Astrocyte of the cerebellum (primary cell): ENCODE measurements at regions not wholly inside any gene's neighbourhood (a gene's known extent, or its start where the extent isn't known, plus 50 kb on each side); places are given as distances from the start of the nearest gene placed in this dataset.

ENCODE experiments used
- DNase-seq: peaks from one replicate; pipeline ENCODE4 v3.0.0-alpha.2; 2011; ENCODE audit warnings: low read depth
- H3K4me3 ChIP-seq: 2 replicates; pipeline ENCODE4 v1.5.1; 2011; ENCODE audit warnings: mild to moderate bottlenecking, low read depth, low read length, moderate library complexity
- in situ Hi-C: cut with HindIII; loops from 2 replicates; pipeline ENCODE4 v1.10.0; 2017; ENCODE audit warnings: low sequenced_read_pairs
- TF ChIP-seq, protein P1 (sequence below): IDR thresholded peaks from 2 replicates; pipeline ENCODE4 v1.5.1; 2012; ENCODE audit warnings: low read length, low read depth, moderate library complexity, mild to moderate bottlenecking; ENCODE audit errors: missing control alignments

GRCh38 chr9:1400983-1401382, 350.8 kb downstream of the DMRT2 start:
- in situ Hi-C loops, result no loop called here
- no peak for DNase-seq
- no peak overlapping the region for H3K4me3 ChIP-seq
- TF ChIP-seq, protein P1, sequence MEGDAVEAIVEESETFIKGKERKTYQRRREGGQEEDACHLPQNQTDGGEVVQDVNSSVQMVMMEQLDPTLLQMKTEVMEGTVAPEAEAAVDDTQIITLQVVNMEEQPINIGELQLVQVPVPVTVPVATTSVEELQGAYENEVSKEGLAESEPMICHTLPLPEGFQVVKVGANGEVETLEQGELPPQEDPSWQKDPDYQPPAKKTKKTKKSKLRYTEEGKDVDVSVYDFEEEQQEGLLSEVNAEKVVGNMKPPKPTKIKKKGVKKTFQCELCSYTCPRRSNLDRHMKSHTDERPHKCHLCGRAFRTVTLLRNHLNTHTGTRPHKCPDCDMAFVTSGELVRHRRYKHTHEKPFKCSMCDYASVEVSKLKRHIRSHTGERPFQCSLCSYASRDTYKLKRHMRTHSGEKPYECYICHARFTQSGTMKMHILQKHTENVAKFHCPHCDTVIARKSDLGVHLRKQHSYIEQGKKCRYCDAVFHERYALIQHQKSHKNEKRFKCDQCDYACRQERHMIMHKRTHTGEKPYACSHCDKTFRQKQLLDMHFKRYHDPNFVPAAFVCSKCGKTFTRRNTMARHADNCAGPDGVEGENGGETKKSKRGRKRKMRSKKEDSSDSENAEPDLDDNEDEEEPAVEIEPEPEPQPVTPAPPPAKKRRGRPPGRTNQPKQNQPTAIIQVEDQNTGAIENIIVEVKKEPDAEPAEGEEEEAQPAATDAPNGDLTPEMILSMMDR, result no peak

DNA sequence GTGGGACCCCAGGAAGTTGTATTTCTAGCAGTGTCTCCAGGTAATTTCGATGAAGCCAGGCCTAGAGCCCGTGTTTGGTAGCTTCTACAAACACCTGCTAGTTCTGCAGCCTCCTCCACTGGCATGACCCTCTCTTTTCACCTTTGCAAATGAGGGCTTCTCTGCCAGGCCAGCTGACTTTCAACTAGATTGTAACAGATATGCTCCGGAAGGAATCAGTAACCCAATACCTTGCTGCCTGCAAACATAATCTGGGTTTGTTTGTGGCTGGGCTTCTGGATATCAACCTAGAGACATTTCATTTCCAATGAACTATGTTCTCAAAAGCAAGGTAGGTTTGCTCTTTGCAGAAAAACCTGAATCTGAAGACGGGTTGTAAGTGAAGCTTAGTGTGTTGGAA, 354.8 kb downstream of the DMRT2 start:
- no peak overlapping the region for H3K4me3 ChIP-seq
- in situ Hi-C loops, result no loop called here
- TF ChIP-seq, protein P1, result no peak
- no peak for DNase-seq

GRCh38 chr9:1411826-1412225, 361.7 kb downstream of the DMRT2 start:
- in situ Hi-C loops, result no loop called here
- no peak overlapping the region for H3K4me3 ChIP-seq
- TF ChIP-seq, protein P1, result no peak
- DNase-seq, result no peak

- H3K4me3 ChIP-seq, result no peak overlapping the region
- in situ Hi-C loops, result no loop called here
- no peak for DNase-seq
- TF ChIP-seq, protein P1, result no peak
Observed at GRCh38 chr9:1414711-1415131, 364.6 kb downstream of the DMRT2 start.

DNA sequence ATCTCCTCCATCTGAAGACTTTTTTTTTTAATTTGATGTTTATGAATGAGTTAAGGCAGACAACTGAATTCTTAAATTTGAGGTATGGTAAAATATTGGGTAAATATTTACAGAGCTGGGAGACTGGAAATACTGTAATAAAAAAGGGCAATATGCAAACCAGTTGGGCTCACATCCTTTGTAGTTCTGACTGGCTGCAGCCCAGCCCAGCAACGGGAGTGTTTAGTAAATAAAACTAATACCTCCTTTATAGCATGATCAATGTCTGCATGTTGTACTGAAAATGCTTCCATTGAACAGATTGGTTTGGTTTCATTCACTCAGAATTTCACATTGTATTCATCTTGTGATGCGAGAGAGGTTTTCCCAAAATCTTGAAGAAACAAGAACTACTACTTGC, 365.0 kb downstream of the DMRT2 start:
- TF ChIP-seq, protein P1, result no peak

GRCh38 chr9:1416261-1416660, 366.1 kb downstream of the DMRT2 start:
- H3K4me3 ChIP-seq, result no peak overlapping the region
- no peak for DNase-seq
- TF ChIP-seq, protein P1, result no peak
- in situ Hi-C loops, result no loop called here

More for the DNA sequence above, 365.0 kb downstream of the DMRT2 start:
- no peak for DNase-seq
- in situ Hi-C loops, result no loop called here
- H3K4me3 ChIP-seq, result no peak overlapping the region

DNA sequence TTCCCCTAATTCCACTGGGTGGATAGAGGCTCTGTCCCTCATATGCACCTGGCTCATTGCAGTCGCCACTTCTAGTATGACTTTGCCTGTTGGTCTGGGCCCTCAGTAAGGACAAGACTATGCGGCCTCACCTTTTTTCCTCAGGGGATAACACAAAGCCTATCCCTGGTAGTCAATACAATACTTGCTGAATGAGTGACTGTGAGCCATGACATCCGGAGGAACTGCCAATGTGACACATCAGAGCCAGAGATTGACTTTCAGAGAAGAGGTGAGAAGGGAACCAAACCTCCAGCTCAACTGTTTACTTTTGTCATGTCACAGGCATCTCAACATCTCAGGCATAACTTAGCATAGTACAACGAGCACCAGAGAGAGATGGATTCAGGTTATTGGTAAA, 371.3 kb downstream of the DMRT2 start:
- no peak overlapping the region for H3K4me3 ChIP-seq
- DNase-seq, result no peak
- TF ChIP-seq, protein P1, result no peak
- in situ Hi-C loops, result no loop called here
